ENCODE measurements at regions not wholly inside any gene's neighbourhood (a gene's known extent, or its start where the extent isn't known, plus 50 kb on each side); places are given as distances from the start of the nearest gene placed in this dataset.

- no peak for DNase-seq (ENCODE audit: low read depth)
- no peak overlapping the region for H3K4me3 ChIP-seq (ENCODE audit: low read depth, low read length)
- TF ChIP-seq CTCF (IDR thresholded peaks at IDR 0.05; ENCODE audit: control insufficient read depth, extremely low read depth, insufficient read depth), result no peak
Observed at GRCh38 chr11:91786097-91786496, 438.5 kb upstream of the FAT3 start.

- H3K4me3 ChIP-seq (ENCODE audit: low read depth, low read length), result no peak overlapping the region
- no peak for DNase-seq (ENCODE audit: low read depth)
- no peak for TF ChIP-seq CTCF (IDR thresholded peaks at IDR 0.05; ENCODE audit: control insufficient read depth, extremely low read depth, insufficient read depth)
Observed at GRCh38 chr11:91783173-91783572, 441.4 kb upstream of the FAT3 start.

- H3K4me3 ChIP-seq (ENCODE audit: low read depth, low read length), result no peak overlapping the region
- no peak for DNase-seq (ENCODE audit: low read depth)
- no peak for TF ChIP-seq CTCF (IDR thresholded peaks at IDR 0.05; ENCODE audit: control insufficient read depth, extremely low read depth, insufficient read depth)
Observed at GRCh38 chr11:91778758-91779157, 445.9 kb upstream of the FAT3 start.

- H3K4me3 ChIP-seq (ENCODE audit: low read depth, low read length), result no peak overlapping the region
- DNase-seq (ENCODE audit: low read depth), result no peak
- no peak for TF ChIP-seq CTCF (IDR thresholded peaks at IDR 0.05; ENCODE audit: control insufficient read depth, extremely low read depth, insufficient read depth)
Observed at GRCh38 chr11:91776655-91777054, 448.0 kb upstream of the FAT3 start.

- peak; percentile 22 for TF ChIP-seq CTCF (IDR thresholded peaks at IDR 0.05; ENCODE audit: control insufficient read depth, extremely low read depth, insufficient read depth)
- no peak overlapping the region for H3K4me3 ChIP-seq (ENCODE audit: low read depth, low read length)
- no peak for DNase-seq (ENCODE audit: low read depth)
Observed at GRCh38 chr11:91773090-91773489, 451.5 kb upstream of the FAT3 start.

- no peak for DNase-seq (ENCODE audit: low read depth)
- TF ChIP-seq CTCF (IDR thresholded peaks at IDR 0.05; ENCODE audit: control insufficient read depth, extremely low read depth, insufficient read depth), result no peak
Observed at GRCh38 chr11:91771961-91772360, 452.7 kb upstream of the FAT3 start.

GRCh38 chr11:91768783-91769182 lies 455.8 kb upstream of the FAT3 start:
- H3K4me3 ChIP-seq (ENCODE audit: low read depth, low read length), result no peak overlapping the region
- no peak for DNase-seq (ENCODE audit: low read depth)
- TF ChIP-seq CTCF (IDR thresholded peaks at IDR 0.05; ENCODE audit: control insufficient read depth, extremely low read depth, insufficient read depth), result no peak

More at GRCh38 chr11:91771961-91772360, 452.7 kb upstream of the FAT3 start:
- no peak overlapping the region for H3K4me3 ChIP-seq (ENCODE audit: low read depth, low read length)

Data from LNCaP clone FGC (cell line).